HG02588 (cell line): ENCODE measurements at regions not wholly inside any gene's neighbourhood (a gene's known extent, or its start where the extent isn't known, plus 50 kb on each side); places are given as distances from the start of the nearest gene placed in this dataset.
"Not testable (repeated sequence)": the region's sequence is repeated elsewhere in the genome, so short reads cannot be mapped to it uniquely, and the experiment has no call there.

ENCODE experiments used
- ATAC-seq: cut with Tn5 transposase; IDR thresholded peaks from one replicate; pipeline ENCODE4 v1.9.1; 2021; ENCODE audit warnings: mild to moderate bottlenecking, moderate library complexity; ENCODE audit not compliant: unreplicated experiment

DNA sequence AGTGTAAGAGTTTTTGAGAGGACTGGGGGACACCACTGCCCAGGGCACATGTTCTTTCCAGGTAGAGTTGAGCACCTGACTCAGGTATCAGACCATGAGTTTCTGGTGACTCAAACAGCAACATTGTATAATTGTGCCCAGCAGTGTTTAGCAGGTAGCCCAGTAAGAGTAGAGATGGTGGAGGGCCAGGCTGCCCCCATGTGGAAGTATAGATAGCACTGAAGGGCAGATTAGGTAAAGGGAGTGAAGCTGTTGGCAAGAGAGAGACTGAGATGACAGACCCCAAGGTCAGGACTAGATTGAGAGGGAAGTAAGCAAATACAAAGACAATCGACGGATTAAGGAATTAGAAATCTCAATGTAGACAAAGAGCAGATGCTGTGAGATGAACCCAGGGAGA is 74.6 kb downstream of the TRIM42 start:
- ATAC-seq = no peak

GRCh38 chr3:140753865-140754754 is 76.2 kb downstream of the TRIM42 start:
- peak; percentile 60 for ATAC-seq

- ATAC-seq = no peak
Measured at GRCh38 chr3:140754936-140755335, 77.1 kb downstream of the TRIM42 start.

GRCh38 chr3:140756240-140757016 is 78.6 kb downstream of the TRIM42 start:
- ATAC-seq = peak; percentile 57

DNA sequence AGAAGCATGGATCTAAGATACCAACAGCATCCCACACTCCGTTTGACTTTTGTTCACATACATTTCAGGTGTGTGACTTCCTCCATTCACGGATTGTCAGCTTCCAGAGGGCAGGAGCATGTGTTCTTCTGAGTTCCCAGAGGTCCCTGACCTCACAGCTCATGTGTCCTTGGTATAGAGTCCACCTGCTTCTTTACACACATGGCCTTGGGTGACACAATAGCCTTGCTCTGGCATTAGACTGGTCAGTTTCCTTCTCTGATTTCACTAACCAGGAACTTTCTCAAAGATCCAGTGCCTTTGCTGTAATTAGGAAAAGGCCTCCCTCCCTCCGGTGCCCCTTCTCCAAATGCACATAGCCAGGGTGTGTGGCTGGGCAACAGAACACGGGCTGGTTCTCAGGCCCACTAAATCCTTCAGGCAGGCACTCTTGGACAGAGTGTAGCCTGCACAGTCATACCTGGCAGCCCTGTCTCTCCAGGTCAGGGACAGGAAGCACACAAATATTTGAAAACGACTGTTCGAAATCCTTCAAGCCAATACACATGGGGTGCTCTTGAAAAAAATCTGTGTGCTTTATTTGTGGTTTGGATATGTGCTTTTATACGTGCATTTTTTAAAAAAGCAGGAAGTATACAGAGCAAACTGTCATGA is 81.1 kb downstream of the TRIM42 start:
- ATAC-seq = no peak

DNA sequence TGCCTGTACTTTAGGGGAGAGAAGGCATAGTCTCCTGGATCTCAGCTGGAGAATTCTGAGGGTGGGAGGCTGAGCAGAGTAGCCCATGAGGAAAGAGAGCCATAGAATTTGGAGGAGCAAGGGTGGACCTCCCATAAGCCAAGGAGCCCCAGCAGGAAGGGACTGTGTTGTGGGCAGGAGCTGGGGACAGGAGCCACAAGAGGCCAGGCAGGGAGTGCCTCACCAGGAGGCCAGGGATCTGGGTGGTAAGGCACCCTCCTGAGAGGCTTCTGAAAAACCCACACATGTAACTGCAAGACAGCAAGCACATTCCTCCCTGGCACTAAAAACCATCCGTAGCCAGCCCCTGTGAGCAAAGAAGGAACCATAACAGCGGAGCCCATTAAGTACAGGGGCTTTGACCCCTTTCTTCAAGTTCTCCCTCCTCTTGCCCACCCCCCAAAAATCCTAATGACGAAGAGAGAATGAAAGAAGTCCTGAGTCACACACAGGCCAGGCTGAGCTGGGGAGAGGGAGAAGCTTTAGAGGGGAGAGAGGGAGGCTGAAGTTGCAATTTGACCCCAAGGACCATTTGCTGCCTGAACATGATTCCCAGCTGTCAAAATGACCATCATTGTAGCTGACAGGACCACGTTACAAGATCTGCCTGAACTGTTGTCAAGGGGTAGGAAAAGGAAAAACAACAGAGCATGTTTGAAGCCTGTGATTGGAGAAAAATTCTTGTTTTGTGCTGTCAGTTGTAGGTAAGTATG is 82.6 kb downstream of the TRIM42 start:
- ATAC-seq = no peak

- no peak for ATAC-seq
Measured at GRCh38 chr3:140761076-140761639, 83.3 kb downstream of the TRIM42 start.

DNA sequence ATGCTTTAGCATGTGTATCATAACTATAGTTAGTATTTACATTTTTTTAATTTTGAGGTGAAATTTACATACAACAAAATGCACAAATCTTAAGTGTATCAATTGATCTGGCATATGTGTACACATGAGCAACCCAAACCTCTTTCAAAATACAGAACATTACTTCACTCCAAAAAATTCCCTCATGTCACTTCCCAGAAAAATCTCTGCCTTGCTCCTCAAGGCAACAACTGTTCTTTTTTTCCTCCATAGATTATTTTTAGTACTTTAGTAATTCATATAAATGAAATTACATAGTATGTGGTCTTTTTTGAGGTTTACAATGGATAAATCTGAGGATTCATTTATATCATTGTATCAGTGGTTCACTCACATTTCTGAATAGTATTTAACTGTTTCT is 84.9 kb downstream of the TRIM42 start:
- no peak for ATAC-seq

DNA sequence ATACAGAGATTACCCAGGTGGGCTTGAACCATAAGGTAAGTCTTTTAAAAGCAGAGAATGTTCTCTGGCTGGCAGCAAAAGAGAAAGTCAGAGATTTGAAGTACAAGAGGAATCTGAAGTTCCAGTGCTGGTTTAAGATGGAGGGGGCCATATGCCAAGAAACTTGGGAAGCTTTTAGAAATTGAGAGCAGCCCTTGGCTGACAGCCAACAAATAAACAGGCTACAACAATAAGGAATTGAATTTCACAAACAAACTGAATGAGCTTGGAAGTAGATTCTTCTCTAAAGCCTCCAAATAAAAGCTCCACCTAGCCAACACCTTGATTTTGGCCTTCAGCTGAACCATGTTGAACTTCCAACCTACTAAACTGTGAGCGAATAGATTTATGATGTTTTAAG is 85.7 kb downstream of the TRIM42 start:
- ATAC-seq = no peak

GRCh38 chr3:140765246-140765645 is 87.4 kb downstream of the TRIM42 start:
- ATAC-seq = no peak

DNA sequence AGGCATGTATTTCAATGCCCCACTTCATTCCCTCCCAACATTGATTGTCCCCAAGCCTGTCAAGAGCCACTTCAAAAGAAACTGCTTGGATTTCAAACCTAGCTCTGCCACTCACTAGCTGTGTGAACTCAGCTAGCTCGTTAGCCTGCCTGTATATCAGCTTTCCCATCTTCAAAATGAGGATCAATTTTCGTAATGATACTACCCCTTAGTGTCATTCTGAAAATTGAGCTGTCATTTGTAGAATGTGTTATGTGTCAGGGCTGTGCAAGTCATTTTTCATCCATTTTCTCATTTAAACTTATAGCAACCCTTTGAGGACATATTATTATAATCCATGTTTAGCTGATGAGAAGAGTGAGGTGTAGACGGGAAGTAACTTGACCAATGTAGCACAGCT is 88.6 kb downstream of the TRIM42 start:
- peak; percentile 60 for ATAC-seq

DNA sequence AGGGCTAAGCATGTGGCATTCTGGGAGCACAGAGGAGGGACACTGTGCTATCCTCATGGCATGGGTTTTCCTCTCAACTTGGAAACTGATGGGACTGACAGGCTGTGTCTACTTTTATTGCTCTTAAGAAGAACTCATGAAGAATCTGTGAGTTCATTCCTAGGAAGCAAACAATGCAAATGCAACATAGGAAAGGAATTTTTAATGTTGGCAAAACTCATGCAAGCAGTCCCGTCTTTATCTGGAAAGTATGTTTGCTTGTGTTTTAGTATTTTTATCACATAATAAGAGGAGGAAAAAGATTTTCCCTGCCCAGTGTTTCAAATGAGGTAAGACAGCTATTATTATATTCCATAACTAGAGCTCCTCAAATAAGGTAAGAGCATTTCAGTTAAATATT is 89.7 kb downstream of the TRIM42 start:
- ATAC-seq = no peak

DNA sequence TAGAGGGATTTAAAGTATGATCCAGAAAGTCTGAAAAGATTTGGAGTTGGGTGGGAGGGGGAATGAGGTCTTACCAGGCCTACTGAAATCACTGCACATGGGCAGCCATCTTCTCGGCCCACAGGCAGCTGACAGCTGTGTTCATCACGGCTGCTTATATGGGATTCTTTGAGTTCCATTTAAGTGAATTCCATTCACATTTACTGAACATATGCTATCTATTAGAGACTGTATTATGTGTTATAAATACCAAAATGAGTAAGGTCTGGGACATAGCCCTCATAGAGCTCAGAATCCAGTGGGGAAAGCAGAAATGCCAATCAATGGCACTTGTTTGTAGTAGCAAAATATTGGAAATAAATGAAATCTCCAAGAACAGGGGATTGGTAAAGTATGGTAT is 91.1 kb downstream of the TRIM42 start:
- ATAC-seq = no peak

DNA sequence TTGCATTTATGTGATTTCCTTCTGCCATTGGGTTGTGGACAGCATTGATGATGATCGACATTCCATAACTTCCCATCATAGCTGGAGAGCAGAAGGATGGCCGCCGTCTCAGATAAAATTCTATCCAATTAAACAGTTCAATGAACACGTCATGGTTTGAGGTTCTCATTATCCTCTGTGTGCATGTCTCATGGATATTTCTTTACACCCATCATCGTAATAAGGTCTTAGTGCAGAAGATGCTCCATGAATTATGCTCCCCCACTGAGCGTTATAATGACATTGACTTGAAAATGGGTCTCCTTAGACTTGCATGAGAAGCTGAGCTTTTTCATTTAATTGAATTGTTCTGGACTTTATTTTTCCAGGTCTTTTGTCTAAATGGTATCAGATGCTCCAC is 92.1 kb downstream of the TRIM42 start:
- ATAC-seq = no peak

GRCh38 chr3:140770977-140771667 is 93.3 kb downstream of the TRIM42 start:
- no peak for ATAC-seq

- no peak for ATAC-seq
Measured at GRCh38 chr3:140777631-140778233, 99.9 kb downstream of the TRIM42 start.

- ATAC-seq = no peak
Measured at GRCh38 chr3:140791368-140791767, 113.5 kb downstream of the TRIM42 start.

DNA sequence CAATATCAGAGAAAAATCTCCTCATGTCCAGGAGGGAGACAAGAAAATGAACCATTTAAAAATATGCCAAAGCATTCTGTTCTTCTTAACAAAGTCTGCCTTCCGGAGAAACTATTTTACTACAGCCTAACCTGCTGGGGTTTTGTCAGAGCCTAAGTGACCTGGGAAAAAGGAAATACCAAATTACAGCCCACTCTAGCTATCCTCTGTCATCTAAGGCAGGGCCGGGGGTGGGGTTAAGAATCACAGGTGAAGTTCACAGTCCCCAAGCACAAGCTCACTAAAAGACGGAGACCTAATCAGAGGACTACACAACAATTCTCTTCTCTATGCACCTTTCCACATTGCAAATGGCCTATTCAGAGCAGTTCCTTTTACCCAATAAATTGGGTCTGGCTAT is 116.6 kb downstream of the TRIM42 start:
- no peak for ATAC-seq

DNA sequence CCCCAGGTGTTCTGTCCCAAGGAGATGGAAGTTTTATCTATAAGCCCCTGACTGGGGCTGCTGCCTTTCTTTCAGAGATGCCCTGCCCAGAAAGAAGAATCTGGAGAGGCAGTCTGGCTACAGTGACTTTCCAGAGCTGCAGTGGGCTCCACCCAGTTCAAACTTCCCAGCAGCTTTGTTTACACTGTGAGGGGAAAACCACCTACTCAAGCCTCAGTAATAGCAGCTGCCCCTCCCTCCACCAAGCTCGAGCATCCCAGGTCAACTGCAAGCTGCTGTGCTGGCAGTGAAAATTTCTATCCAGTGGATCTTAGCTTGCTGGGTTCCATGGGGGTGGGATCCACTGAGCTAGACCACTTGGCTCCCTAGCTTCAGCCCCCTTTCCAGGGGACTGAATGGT is 125.0 kb downstream of the TRIM42 start:
- ATAC-seq = not testable (repeated sequence)

DNA sequence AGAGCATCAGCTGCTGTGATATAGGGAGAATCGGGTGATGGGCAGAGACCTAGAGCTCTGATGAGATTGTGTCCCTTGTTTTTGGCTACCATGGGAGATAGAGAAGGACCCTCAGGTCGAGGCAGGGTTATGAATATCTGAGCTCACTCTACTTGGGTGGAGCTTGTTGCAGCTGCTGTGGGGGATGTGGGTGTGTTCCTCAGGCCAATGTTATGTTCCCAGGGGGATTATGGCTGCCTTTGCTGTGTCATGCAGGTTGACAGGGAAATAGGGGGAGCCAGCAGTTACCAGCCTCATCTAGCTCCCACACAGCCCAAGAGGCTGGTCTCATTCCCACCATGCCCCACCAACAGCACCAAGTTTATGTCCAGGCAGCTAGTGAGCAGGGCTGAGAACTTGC is 131.5 kb downstream of the TRIM42 start:
- ATAC-seq = no peak
